ENCODE measurements at regions not wholly inside any gene's neighbourhood (a gene's known extent, or its start where the extent isn't known, plus 50 kb on each side); places are given as distances from the start of the nearest gene placed in this dataset.
"Not testable (repeated sequence)": the region's sequence is repeated elsewhere in the genome, so short reads cannot be mapped to it uniquely, and the experiment has no call there.

DNA sequence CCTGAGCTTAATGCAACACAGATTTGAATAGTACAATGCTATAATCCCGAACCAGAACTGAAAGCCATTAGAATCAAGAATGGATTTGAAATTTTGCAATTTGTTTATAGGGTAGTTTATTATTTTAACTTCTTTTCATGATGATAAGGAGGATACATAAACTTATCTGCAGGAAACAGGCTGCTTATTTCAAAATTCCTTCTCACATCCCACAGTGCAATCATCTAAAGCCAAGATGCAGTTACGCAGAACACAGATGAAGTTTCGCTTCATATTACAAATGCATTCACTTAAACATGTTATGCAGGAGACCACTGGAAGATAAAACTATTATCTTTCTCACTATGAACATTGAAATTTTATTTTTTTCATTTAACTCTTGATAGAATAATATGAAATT lies 1019.6 kb downstream of the PLA2G4A start:
- in situ Hi-C loops (cut with HindIII; ENCODE audit: low sequenced_read_pairs) = no loop called here
- no peak for DNase-seq (ENCODE audit: low read depth)
- H3K4me3 ChIP-seq (ENCODE audit: low read depth, low read length) = no peak overlapping the region
- TF ChIP-seq, protein P1, sequence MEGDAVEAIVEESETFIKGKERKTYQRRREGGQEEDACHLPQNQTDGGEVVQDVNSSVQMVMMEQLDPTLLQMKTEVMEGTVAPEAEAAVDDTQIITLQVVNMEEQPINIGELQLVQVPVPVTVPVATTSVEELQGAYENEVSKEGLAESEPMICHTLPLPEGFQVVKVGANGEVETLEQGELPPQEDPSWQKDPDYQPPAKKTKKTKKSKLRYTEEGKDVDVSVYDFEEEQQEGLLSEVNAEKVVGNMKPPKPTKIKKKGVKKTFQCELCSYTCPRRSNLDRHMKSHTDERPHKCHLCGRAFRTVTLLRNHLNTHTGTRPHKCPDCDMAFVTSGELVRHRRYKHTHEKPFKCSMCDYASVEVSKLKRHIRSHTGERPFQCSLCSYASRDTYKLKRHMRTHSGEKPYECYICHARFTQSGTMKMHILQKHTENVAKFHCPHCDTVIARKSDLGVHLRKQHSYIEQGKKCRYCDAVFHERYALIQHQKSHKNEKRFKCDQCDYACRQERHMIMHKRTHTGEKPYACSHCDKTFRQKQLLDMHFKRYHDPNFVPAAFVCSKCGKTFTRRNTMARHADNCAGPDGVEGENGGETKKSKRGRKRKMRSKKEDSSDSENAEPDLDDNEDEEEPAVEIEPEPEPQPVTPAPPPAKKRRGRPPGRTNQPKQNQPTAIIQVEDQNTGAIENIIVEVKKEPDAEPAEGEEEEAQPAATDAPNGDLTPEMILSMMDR (IDR thresholded peaks at IDR 0.05; ENCODE audit: low read depth, low read length, missing control alignments) = no peak

DNA sequence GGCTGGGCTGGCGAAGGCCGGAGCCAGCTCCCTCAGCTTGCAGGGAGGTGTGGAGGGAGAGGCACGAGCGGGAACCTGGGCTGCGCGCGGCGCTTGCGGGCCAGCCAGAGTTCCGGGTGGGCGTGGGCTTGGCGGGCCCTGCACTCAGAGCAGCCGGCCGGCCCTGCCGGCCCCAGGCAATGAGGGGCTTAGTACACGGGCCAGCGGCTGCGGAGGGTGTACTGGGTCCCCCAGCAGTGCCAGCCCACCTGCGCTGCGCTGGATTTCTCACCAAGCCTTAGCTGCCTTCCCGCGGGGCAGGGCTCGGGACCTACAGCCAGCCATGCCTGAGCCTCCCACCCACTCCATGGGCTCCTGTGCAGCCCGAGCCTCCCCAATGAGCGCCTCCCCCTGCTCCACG lies 1021.4 kb downstream of the PLA2G4A start:
- DNase-seq (ENCODE audit: low read depth); in situ Hi-C loops (cut with HindIII; ENCODE audit: low sequenced_read_pairs): not testable (repeated sequence)

DNA sequence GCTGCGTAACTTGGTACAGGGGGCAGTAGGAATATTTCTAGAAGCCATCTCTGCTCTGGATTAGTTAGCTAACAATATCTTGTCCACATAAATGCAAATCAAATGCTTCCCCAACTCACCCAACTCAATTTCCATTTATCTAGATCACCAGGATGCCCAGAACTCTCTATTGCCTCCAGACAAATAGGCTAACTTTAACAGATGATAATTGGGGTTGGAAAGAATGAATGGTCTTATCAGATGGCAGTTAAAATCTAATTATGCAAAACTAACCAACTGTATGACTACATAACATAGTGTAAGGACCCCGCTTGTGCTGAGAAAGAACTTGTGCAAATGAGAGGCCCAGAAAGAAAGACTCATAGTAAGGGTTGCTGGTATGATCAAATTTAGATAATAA lies 1024.8 kb downstream of the PLA2G4A start:
- no peak for DNase-seq (ENCODE audit: low read depth)
- in situ Hi-C loops (cut with HindIII; ENCODE audit: low sequenced_read_pairs) = no loop called here
- no peak overlapping the region for H3K4me3 ChIP-seq (ENCODE audit: low read depth, low read length)
- TF ChIP-seq, protein P1 (IDR thresholded peaks at IDR 0.05; ENCODE audit: low read depth, low read length, missing control alignments) = no peak

More for the DNA sequence above, 1021.4 kb downstream of the PLA2G4A start:
- H3K4me3 ChIP-seq (ENCODE audit: low read depth, low read length) = not testable (repeated sequence)

DNA sequence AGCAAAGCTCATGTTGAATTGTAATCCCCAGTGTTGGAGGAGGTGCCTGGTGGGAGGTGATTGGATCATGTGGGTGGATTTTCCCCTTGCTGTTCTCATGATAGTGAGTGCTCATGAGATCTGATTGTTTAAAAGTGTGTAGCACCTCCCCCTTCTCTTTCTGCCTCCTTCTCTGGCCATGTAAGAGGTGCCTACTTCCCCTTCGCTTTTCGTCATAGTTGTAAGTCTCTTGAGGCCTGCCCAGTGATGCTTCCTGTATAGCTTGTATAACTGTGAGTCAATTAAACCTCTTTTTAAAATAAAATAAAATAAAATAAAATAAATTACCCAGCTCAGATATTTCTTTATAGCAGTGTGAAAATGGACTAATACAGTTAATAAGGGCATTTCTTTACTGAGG lies 1025.7 kb downstream of the PLA2G4A start:
- TF ChIP-seq, protein P1 (IDR thresholded peaks at IDR 0.05; ENCODE audit: low read depth, low read length, missing control alignments) = no peak
- no peak overlapping the region for H3K4me3 ChIP-seq (ENCODE audit: low read depth, low read length)
- no peak for DNase-seq (ENCODE audit: low read depth)
- in situ Hi-C loops (cut with HindIII; ENCODE audit: low sequenced_read_pairs) = no loop called here

DNA sequence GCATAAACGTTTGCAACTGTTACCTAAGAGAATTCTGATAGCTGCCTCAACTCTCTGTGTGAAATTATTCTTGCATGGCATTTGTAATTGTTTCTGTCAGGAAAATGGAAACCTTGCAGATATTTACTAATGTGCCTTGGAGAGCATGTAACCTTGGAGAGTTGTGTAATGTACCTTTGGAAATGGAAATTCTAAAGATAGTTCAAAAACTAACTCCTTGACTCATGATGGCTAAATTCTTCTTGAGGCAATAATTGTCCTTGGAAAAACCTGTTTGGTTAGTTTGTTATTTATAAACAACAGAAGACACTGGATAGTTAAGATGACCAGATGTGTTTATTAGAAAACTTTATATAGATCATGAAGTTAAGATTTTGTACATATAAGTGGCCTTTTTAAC lies 1033.8 kb downstream of the PLA2G4A start:
- in situ Hi-C loops (cut with HindIII; ENCODE audit: low sequenced_read_pairs) = no loop called here
- TF ChIP-seq, protein P1 (IDR thresholded peaks at IDR 0.05; ENCODE audit: low read depth, low read length, missing control alignments) = no peak
- no peak overlapping the region for H3K4me3 ChIP-seq (ENCODE audit: low read depth, low read length)
- no peak for DNase-seq (ENCODE audit: low read depth)

- no peak overlapping the region for H3K4me3 ChIP-seq (ENCODE audit: low read depth, low read length)
- TF ChIP-seq, protein P1 (IDR thresholded peaks at IDR 0.05; ENCODE audit: low read depth, low read length, missing control alignments) = no peak
- in situ Hi-C loops (cut with HindIII; ENCODE audit: low sequenced_read_pairs) = no loop called here
- DNase-seq (ENCODE audit: low read depth) = no peak
These were observed 1041.8 kb downstream of the PLA2G4A start for GRCh38 chr1:187870552-187870951.

DNA sequence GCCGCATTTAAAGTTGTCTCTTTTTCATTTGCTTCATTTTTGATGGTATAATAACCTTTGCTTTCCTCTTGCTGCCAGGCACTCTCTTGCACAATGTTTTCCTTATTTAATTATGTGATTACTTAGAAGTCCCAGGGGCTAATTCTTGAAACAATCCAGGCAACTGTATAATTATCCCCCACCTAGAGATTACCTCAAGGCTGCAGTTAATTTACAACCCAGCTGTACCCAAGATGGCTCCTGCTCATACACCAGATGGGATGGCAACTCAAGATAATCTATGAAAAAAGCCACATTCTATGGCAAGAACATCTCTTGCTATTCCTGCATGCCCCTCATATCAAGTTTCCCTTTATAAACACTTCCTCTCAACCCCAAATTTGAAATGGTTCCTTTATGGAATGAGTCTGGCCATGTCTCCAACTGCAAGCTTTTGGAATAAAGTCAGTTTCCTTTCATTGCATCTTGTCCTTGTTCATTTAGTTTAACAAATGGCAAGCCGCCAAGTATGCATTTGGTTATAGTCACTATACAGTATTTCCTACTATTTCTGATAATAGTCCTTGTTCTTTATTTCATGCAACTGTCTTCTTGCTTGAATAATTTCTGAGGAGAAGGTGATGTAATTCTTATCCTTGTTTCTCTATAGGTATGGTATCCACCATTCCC lies 1042.6 kb downstream of the PLA2G4A start:
- in situ Hi-C loops (cut with HindIII; ENCODE audit: low sequenced_read_pairs) = no loop called here
- DNase-seq (ENCODE audit: low read depth) = no peak
- TF ChIP-seq, protein P1 (IDR thresholded peaks at IDR 0.05; ENCODE audit: low read depth, low read length, missing control alignments) = no peak
- no peak overlapping the region for H3K4me3 ChIP-seq (ENCODE audit: low read depth, low read length)
